ENCODE measurements at regions not wholly inside any gene's neighbourhood (a gene's known extent, or its start where the extent isn't known, plus 50 kb on each side); places are given as distances from the start of the nearest gene placed in this dataset.

GRCh38 chr7:110521357-110521911 lies 569.5 kb upstream of the LRRN3 start:
- no peaks in the 10 kb centered on the region for H3K9me3 ChIP-seq
- no peak for DNase-seq (ENCODE audit: low spot score in 2 of 2)
- H3K4me3 ChIP-seq, result no peak overlapping the region
- H3K36me3 ChIP-seq, result no peaks in the 10 kb centered on the region
- H3K4me1 ChIP-seq, result peaks cover 0 to 2% of the 10 kb centered on the region in 2 donors
- intact Hi-C loops (cut with DNase I), result no loop called here
- no peak overlapping the region for H3K27ac ChIP-seq
- TF ChIP-seq CTCF (IDR thresholded peaks at IDR 0.05), result no peak
- H3K27me3 ChIP-seq, result no peaks in the 10 kb centered on the region

- Histone ChIP-seq H3K27ac (no peak overlapping the region), H3K9me3 (no peaks in the 10 kb centered on the region), H3K4me1 (peaks cover 0 to 2% of the 10 kb centered on the region in 2 donors), H3K36me3 (no peaks in the 10 kb centered on the region), H3K27me3 (no peaks in the 10 kb centered on the region), H3K4me3 (no peak overlapping the region)
- DNase-seq (ENCODE audit: low spot score in 2 of 2), result no peak
- intact Hi-C loops (cut with DNase I), result no loop called here
- no peak for TF ChIP-seq CTCF (IDR thresholded peaks at IDR 0.05)
Observed at GRCh38 chr7:110522061-110522760, 568.7 kb upstream of the LRRN3 start.

- Histone ChIP-seq H3K27ac (no peak overlapping the region), H3K4me1 (peaks cover 0 to 2% of the 10 kb centered on the region in 2 donors), H3K9me3 (no peaks in the 10 kb centered on the region), H3K36me3 (no peaks in the 10 kb centered on the region), H3K27me3 (no peaks in the 10 kb centered on the region), H3K4me3 (no peak overlapping the region)
- DNase-seq (ENCODE audit: low spot score in 2 of 2), result no peak
- intact Hi-C loops (cut with DNase I), result no loop called here
- TF ChIP-seq CTCF (IDR thresholded peaks at IDR 0.05), result no peak
Observed at GRCh38 chr7:110522761-110523200, 568.1 kb upstream of the LRRN3 start.

GRCh38 chr7:110529175-110529574 lies 561.8 kb upstream of the LRRN3 start:
- no peak overlapping the region for H3K4me3 ChIP-seq
- no peaks in the 10 kb centered on the region for H3K27me3 ChIP-seq
- no peaks in the 10 kb centered on the region for H3K9me3 ChIP-seq
- H3K4me1 ChIP-seq, result no peaks in the 10 kb centered on the region
- no peak for TF ChIP-seq CTCF (IDR thresholded peaks at IDR 0.05)
- H3K27ac ChIP-seq, result no peak overlapping the region
- H3K36me3 ChIP-seq, result no peaks in the 10 kb centered on the region
- DNase-seq (ENCODE audit: low spot score in 2 of 2), result no peak
- intact Hi-C loops (cut with DNase I), result no loop called here

GRCh38 chr7:110531186-110531585 lies 559.7 kb upstream of the LRRN3 start:
- intact Hi-C loops (cut with DNase I), result no loop called here
- no peaks in the 10 kb centered on the region for H3K36me3 ChIP-seq
- H3K4me1 ChIP-seq, result no peaks in the 10 kb centered on the region
- no peak for TF ChIP-seq CTCF (IDR thresholded peaks at IDR 0.05)
- H3K27ac ChIP-seq, result no peak overlapping the region
- no peaks in the 10 kb centered on the region for H3K27me3 ChIP-seq
- H3K4me3 ChIP-seq, result no peak overlapping the region
- DNase-seq (ENCODE audit: low spot score in 2 of 2), result no peak
- H3K9me3 ChIP-seq, result no peaks in the 10 kb centered on the region

All from ascending aorta (tissue), 2 donors.